Muscle of leg (tissue), 3 donors: ENCODE measurements at regions not wholly inside any gene's neighbourhood (a gene's known extent, or its start where the extent isn't known, plus 50 kb on each side); places are given as distances from the start of the nearest gene placed in this dataset.
"Not testable (repeated sequence)": the region's sequence is repeated elsewhere in the genome, so short reads cannot be mapped to it uniquely, and the experiment has no call there.

Experiments
- DNase-seq: peaks from one replicate; pipeline ENCODE4 v3.0.0; 2013
- H3K27ac ChIP-seq: one replicate; pipeline ENCODE4 v1.5.1; 2013; ENCODE audit warnings: mild to moderate bottlenecking, low read length, control low read depth
- H3K27me3 ChIP-seq: one replicate; pipeline ENCODE4 v1.6.1; 2013; ENCODE audit warnings: low read length; ENCODE audit not compliant: control insufficient read depth, insufficient read depth
- H3K36me3 ChIP-seq: one replicate; pipeline ENCODE4 v1.6.1; 2013; ENCODE audit warnings: low read length; ENCODE audit not compliant: control insufficient read depth, insufficient read depth
- H3K4me1 ChIP-seq: one replicate; pipeline ENCODE4 v1.6.1; 2013; ENCODE audit warnings: low read length; ENCODE audit not compliant: control insufficient read depth, insufficient read depth
- H3K4me3 ChIP-seq: one replicate; pipeline ENCODE4 v1.5.1; 2013; ENCODE audit warnings: low read length, control low read depth
- H3K9me3 ChIP-seq: replicated peaks from 2 replicates; pipeline ENCODE4 v1.6.1; 2013; ENCODE audit warnings: low read depth, low read length; ENCODE audit not compliant: control insufficient read depth
- WGBS: methylation state at CpG from one replicate; pipeline ENCODE4 v1.1.5; 2013; ENCODE audit warnings: missing lambda C conversion rate; ENCODE audit not compliant: insufficient coverage; 5-methylcytosine and 5-hydroxymethylcytosine counted together

- no peaks in the 10 kb centered on the region for H3K9me3 ChIP-seq
- no peaks in the 10 kb centered on the region for H3K27me3 ChIP-seq
- no peaks in the 10 kb centered on the region for H3K36me3 ChIP-seq
- H3K4me3 ChIP-seq, result no peak overlapping the region
- H3K27ac ChIP-seq, result no peak overlapping the region
- no peaks in the 10 kb centered on the region for H3K4me1 ChIP-seq
- WGBS, result no CpG with 5 or more reads among the region's 1 CpG
- DNase-seq, result no peak
Measured at GRCh38 chr1:60255565-60255964, 182.0 kb upstream of the C1orf87 start.

- no peak overlapping the region for H3K4me3 ChIP-seq
- H3K27me3 ChIP-seq, result no peaks in the 10 kb centered on the region
- no peak overlapping the region for H3K27ac ChIP-seq
- no peaks in the 10 kb centered on the region for H3K36me3 ChIP-seq
- no CpG with 5 or more reads among the region's 2 CpGs for WGBS
- no peak for DNase-seq
- H3K9me3 ChIP-seq, result no peaks in the 10 kb centered on the region
- no peaks in the 10 kb centered on the region for H3K4me1 ChIP-seq
Measured at GRCh38 chr1:60251426-60251825, 177.9 kb upstream of the C1orf87 start.

DNA sequence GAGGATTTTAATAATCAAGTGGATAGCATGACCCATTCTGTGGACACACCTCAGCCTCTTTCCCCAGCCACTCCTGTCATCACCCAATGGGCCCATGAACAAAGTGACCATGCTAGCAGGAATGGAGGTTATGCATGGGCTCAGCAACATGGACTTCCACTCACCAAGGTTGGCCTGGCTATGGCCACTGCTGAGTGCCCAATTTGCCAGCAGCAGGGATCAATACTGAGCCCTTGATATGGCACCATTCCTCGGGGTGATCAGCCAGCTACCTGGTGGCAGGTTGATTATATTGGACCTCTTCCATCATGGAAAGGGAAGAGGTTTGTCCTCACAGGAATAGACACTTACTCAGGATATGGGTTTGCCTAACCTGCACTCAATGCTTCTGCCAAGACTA is 173.9 kb upstream of the C1orf87 start:
- H3K4me3 ChIP-seq, H3K4me1 ChIP-seq, H3K27ac ChIP-seq, DNase-seq, H3K9me3 ChIP-seq, H3K36me3 ChIP-seq, H3K27me3 ChIP-seq: not testable (repeated sequence)
- 86% methylated on average over 1 of the region's 1 CpG for WGBS

GRCh38 chr1:60245324-60245723 is 171.8 kb upstream of the C1orf87 start:
- H3K9me3 ChIP-seq, result no peaks in the 10 kb centered on the region
- peak overlapping the region; percentile 51 for H3K27ac ChIP-seq
- H3K4me1 ChIP-seq, result no peaks in the 10 kb centered on the region
- H3K4me3 ChIP-seq, result no peak overlapping the region
- no peaks in the 10 kb centered on the region for H3K27me3 ChIP-seq
- no peaks in the 10 kb centered on the region for H3K36me3 ChIP-seq
- WGBS, result 33% methylated on average over 1 of the region's 2 CpGs
- DNase-seq, result peak; percentile 88

DNA sequence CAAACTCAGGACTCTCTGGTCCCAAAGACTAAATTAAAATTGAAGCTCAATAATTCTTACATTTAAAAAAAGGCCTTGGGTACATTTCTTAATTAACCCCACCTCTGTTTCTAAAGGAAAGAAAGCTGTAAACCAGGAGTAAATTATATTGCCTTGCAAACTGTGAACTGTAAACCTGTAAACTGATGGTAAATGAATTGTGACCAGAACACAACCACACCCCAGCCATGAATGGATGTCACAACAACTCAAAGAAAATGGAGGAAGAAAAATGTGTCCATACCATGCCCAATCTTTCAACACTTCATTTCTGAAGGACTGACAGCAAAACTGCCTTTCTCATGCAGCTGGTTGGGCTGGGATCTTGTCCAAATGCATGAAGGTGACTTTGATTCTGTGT is 171.3 kb upstream of the C1orf87 start:
- no peaks in the 10 kb centered on the region for H3K9me3 ChIP-seq
- H3K27me3 ChIP-seq, result no peaks in the 10 kb centered on the region
- H3K4me1 ChIP-seq, result no peaks in the 10 kb centered on the region
- no peak overlapping the region for H3K4me3 ChIP-seq
- DNase-seq, result no peak
- no peaks in the 10 kb centered on the region for H3K36me3 ChIP-seq
- peak overlapping the region; percentile 51 for H3K27ac ChIP-seq

- Histone ChIP-seq H3K4me3 (no peak overlapping the region), H3K27me3 (no peaks in the 10 kb centered on the region), H3K4me1 (peaks cover 2% of the 10 kb centered on the region), H3K9me3 (no peaks in the 10 kb centered on the region), H3K36me3 (no peaks in the 10 kb centered on the region), H3K27ac (no peak overlapping the region)
- no peak for DNase-seq
- WGBS, result 67% methylated on average over 1 of the region's 2 CpGs
Measured at GRCh38 chr1:60235275-60235674, 161.7 kb upstream of the C1orf87 start.

- Histone ChIP-seq H3K27me3 (no peaks in the 10 kb centered on the region), H3K36me3 (no peaks in the 10 kb centered on the region), H3K27ac (no peak overlapping the region), H3K4me3 (no peak overlapping the region), H3K9me3 (no peaks in the 10 kb centered on the region), H3K4me1 (peaks cover 2% of the 10 kb centered on the region)
- no peak for DNase-seq
- WGBS, result 56% methylated on average over 1 of the region's 2 CpGs
Measured at GRCh38 chr1:60234776-60235175, 161.2 kb upstream of the C1orf87 start.

GRCh38 chr1:60229821-60230220 is 156.3 kb upstream of the C1orf87 start:
- no peak overlapping the region for H3K27ac ChIP-seq
- no peaks in the 10 kb centered on the region for H3K27me3 ChIP-seq
- DNase-seq, result peak; percentile 54
- no peaks in the 10 kb centered on the region for H3K36me3 ChIP-seq
- no peak overlapping the region for H3K4me3 ChIP-seq
- no peaks in the 10 kb centered on the region for H3K4me1 ChIP-seq
- H3K9me3 ChIP-seq, result no peaks in the 10 kb centered on the region

DNA sequence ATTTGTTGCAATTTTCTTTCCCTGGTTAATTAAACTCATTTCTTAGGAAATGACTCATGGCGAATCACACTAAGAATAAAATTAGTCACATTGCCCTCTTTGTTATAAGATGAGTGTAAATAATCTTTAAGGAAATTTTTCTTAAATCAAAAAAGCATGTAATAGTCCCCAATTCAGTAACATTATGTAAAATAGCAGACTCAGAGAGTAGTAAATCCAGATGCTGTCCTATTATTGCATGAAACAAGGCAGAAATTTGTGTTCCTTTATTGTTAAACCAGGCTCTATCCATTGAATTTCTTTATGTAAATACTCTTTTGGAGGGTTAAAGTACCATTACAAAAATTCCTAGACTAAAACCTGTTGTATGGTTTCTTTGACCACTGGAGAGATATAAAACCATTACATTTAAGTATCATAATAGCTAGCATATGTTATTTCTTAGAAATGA is 154.5 kb upstream of the C1orf87 start:
- no CpG with 5 or more reads among the region's 1 CpG for WGBS
- no peak overlapping the region for H3K4me3 ChIP-seq
- DNase-seq, result peak; percentile 82
- H3K4me1 ChIP-seq, result peaks cover 2% of the 10 kb centered on the region
- no peaks in the 10 kb centered on the region for H3K36me3 ChIP-seq
- no peaks in the 10 kb centered on the region for H3K9me3 ChIP-seq
- H3K27ac ChIP-seq, result peak overlapping the region; percentile 0
- H3K27me3 ChIP-seq, result no peaks in the 10 kb centered on the region

GRCh38 chr1:60227601-60228000 is 154.0 kb upstream of the C1orf87 start:
- Histone ChIP-seq H3K27ac (no peak overlapping the region), H3K4me1 (peaks cover 2% of the 10 kb centered on the region), H3K9me3 (no peaks in the 10 kb centered on the region), H3K27me3 (no peaks in the 10 kb centered on the region), H3K36me3 (no peaks in the 10 kb centered on the region), H3K4me3 (no peak overlapping the region)
- no peak for DNase-seq

- H3K36me3 ChIP-seq, result no peaks in the 10 kb centered on the region
- no peaks in the 10 kb centered on the region for H3K27me3 ChIP-seq
- DNase-seq, result no peak
- H3K27ac ChIP-seq, result no peak overlapping the region
- H3K4me1 ChIP-seq, result peaks cover 2% of the 10 kb centered on the region
- H3K9me3 ChIP-seq, result no peaks in the 10 kb centered on the region
- WGBS, result 84% methylated on average over 3 of the region's 3 CpGs
- H3K4me3 ChIP-seq, result no peak overlapping the region
Measured at GRCh38 chr1:60225486-60225885, 151.9 kb upstream of the C1orf87 start.
